ENCODE measurements at regions not wholly inside any gene's neighbourhood (a gene's known extent, or its start where the extent isn't known, plus 50 kb on each side); places are given as distances from the start of the nearest gene placed in this dataset.

GRCh38 chr2:200740907-200741306 is 70.8 kb upstream of the BZW1 start:
- CTCF ChIA-PET, result interaction anchor here (1.2 to 1.3 kb wide), 2 partner anchors 28 to 155 kb away, joined by 4 to 7 read pairs; partner anchors contain the start of gene AOX1
- TF ChIP-seq FOXK1 (CRISPR knock-in tag; IDR thresholded peaks at IDR 0.05), result no peak
- no peak for TF ChIP-seq HMGXB4 (CRISPR knock-in tag; IDR thresholded peaks at IDR 0.05)
- TF ChIP-seq ZNF425 (CRISPR knock-in tag; conservative IDR thresholded peaks at IDR 0.05), result no peak
- no peak for TF ChIP-seq MAX (CRISPR knock-in tag; IDR thresholded peaks at IDR 0.05)
- TF ChIP-seq ZNF416 (CRISPR knock-in tag; IDR thresholded peaks at IDR 0.05), result no peak
- TF ChIP-seq IRF1 (CRISPR knock-in tag; IDR thresholded peaks at IDR 0.05), result no peak
- TF ChIP-seq PRRX2 (CRISPR knock-in tag; IDR thresholded peaks at IDR 0.05), result no peak
- TF ChIP-seq E2F1 (CRISPR knock-in tag; IDR thresholded peaks at IDR 0.05), result no peak
- no peak for TF ChIP-seq ZMAT4 (CRISPR knock-in tag; IDR thresholded peaks at IDR 0.05)
- TF ChIP-seq ZBTB43 (CRISPR knock-in tag; IDR thresholded peaks at IDR 0.05), result no peak
- no peak for TF ChIP-seq AFF4 (CRISPR knock-in tag; IDR thresholded peaks at IDR 0.05; ENCODE audit: borderline replicate concordance)
- TF ChIP-seq ATF2 (CRISPR knock-in tag; IDR thresholded peaks at IDR 0.05; ENCODE audit: borderline replicate concordance, low read depth), result no peak
- no peak for TF ChIP-seq ZNF138 (CRISPR knock-in tag; conservative IDR thresholded peaks at IDR 0.05)
- no peak for TF ChIP-seq ATF6 (CRISPR knock-in tag; IDR thresholded peaks at IDR 0.05)
- no peak for TF ChIP-seq SOX15 (CRISPR knock-in tag; IDR thresholded peaks at IDR 0.05)
- no peak for TF ChIP-seq ATF3 (CRISPR knock-in tag; conservative IDR thresholded peaks at IDR 0.05)
- TF ChIP-seq JAZF1 (CRISPR knock-in tag; IDR thresholded peaks at IDR 0.05), result no peak
- no peaks in the 10 kb centered on the region for H3K27me3 Mint-ChIP-seq (ENCODE audit: low read depth)

More at GRCh38 chr2:200740907-200741306, 70.8 kb upstream of the BZW1 start:
- ATAC-seq (no peak), DNase-seq (ENCODE audit: low spot score) (no peak)
- POLR2A ChIA-PET, result no interaction called here
- Mint-ChIP-seq H3K4me1 (peaks cover 25% of the 10 kb centered on the region), H3K9me3 (no peaks in the 10 kb centered on the region), H3K4me3 (no peak overlapping the region), H3K27ac (no peak overlapping the region), H3K36me3 (no peaks in the 10 kb centered on the region)

Measured in WTC11 (cell line).